ENCODE measurements at regions not wholly inside any gene's neighbourhood (a gene's known extent, or its start where the extent isn't known, plus 50 kb on each side); places are given as distances from the start of the nearest gene placed in this dataset.

- Mint-ChIP-seq H3K27me3 (ENCODE audit: low read depth) (no peaks in the 10 kb centered on the region), H3K4me3 (no peak overlapping the region), H3K27ac (ENCODE audit: unreplicated experiment) (no peak overlapping the region), H3K9me3 (no peaks in the 10 kb centered on the region), H3K4me1 (peaks cover 57% of the 10 kb centered on the region), H3K36me3 (ENCODE audit: low read depth) (no peaks in the 10 kb centered on the region)
- TF ChIP-seq, protein P1, sequence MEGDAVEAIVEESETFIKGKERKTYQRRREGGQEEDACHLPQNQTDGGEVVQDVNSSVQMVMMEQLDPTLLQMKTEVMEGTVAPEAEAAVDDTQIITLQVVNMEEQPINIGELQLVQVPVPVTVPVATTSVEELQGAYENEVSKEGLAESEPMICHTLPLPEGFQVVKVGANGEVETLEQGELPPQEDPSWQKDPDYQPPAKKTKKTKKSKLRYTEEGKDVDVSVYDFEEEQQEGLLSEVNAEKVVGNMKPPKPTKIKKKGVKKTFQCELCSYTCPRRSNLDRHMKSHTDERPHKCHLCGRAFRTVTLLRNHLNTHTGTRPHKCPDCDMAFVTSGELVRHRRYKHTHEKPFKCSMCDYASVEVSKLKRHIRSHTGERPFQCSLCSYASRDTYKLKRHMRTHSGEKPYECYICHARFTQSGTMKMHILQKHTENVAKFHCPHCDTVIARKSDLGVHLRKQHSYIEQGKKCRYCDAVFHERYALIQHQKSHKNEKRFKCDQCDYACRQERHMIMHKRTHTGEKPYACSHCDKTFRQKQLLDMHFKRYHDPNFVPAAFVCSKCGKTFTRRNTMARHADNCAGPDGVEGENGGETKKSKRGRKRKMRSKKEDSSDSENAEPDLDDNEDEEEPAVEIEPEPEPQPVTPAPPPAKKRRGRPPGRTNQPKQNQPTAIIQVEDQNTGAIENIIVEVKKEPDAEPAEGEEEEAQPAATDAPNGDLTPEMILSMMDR (conservative IDR thresholded peaks at IDR 0.05): no peak
- DNase-seq (ENCODE audit: low read depth, low spot score): no peak
Measured at GRCh38 chr20:52921340-52921739, 50.8 kb upstream of the TSHZ2 start.

- Mint-ChIP-seq H3K4me1 (peaks cover 33% of the 10 kb centered on the region), H3K27ac (ENCODE audit: unreplicated experiment) (no peak overlapping the region), H3K4me3 (no peak overlapping the region), H3K27me3 (ENCODE audit: low read depth) (no peaks in the 10 kb centered on the region), H3K36me3 (ENCODE audit: low read depth) (no peaks in the 10 kb centered on the region), H3K9me3 (peaks cover 10% of the 10 kb centered on the region)
- DNase-seq (ENCODE audit: low read depth, low spot score): no peak
- TF ChIP-seq, protein P1 (conservative IDR thresholded peaks at IDR 0.05): no peak
Measured at GRCh38 chr20:52918311-52918710, 53.8 kb upstream of the TSHZ2 start.

GRCh38 chr20:52915564-52915963, 56.6 kb upstream of the TSHZ2 start:
- H3K4me3 Mint-ChIP-seq: no peak overlapping the region
- no peaks in the 10 kb centered on the region for H3K27me3 Mint-ChIP-seq (ENCODE audit: low read depth)
- H3K4me1 Mint-ChIP-seq: peaks cover 12% of the 10 kb centered on the region
- DNase-seq (ENCODE audit: low read depth, low spot score): no peak
- H3K9me3 Mint-ChIP-seq: peaks cover 10% of the 10 kb centered on the region
- no peaks in the 10 kb centered on the region for H3K36me3 Mint-ChIP-seq (ENCODE audit: low read depth)
- TF ChIP-seq, protein P1 (conservative IDR thresholded peaks at IDR 0.05): no peak
- H3K27ac Mint-ChIP-seq (ENCODE audit: unreplicated experiment): no peak overlapping the region

DNA sequence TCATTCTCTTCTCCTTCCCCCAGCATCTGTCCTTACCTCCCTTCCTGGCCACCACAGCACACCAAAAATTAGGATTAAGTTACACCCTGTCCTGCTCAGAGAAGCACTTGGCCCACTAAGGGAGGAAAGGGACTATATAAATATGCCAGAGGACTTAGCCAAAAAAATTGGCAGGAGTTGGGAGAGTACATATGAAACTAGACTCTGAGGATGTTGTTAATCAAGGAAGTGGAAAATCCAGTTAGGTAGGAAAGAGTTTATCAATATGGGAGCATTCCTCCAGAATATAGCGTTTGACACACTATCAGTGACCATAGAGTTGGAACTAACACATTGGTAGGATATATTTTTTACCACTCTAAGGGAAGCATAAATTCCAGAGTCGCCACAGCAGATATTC, 57.3 kb upstream of the TSHZ2 start:
- Mint-ChIP-seq H3K27ac (ENCODE audit: unreplicated experiment) (peak overlapping the region; percentile 43), H3K4me3 (no peak overlapping the region), H3K9me3 (peaks cover 10% of the 10 kb centered on the region), H3K4me1 (peaks cover 5% of the 10 kb centered on the region), H3K36me3 (ENCODE audit: low read depth) (no peaks in the 10 kb centered on the region), H3K27me3 (ENCODE audit: low read depth) (no peaks in the 10 kb centered on the region)
- DNase-seq (ENCODE audit: low read depth, low spot score): no peak
- TF ChIP-seq, protein P1 (conservative IDR thresholded peaks at IDR 0.05): no peak

GRCh38 chr20:52913650-52914387, 58.3 kb upstream of the TSHZ2 start:
- no peak overlapping the region for H3K4me3 Mint-ChIP-seq
- no peak for DNase-seq (ENCODE audit: low read depth, low spot score)
- H3K4me1 Mint-ChIP-seq: no peaks in the 10 kb centered on the region
- no peaks in the 10 kb centered on the region for H3K36me3 Mint-ChIP-seq (ENCODE audit: low read depth)
- H3K9me3 Mint-ChIP-seq: peaks cover 13% of the 10 kb centered on the region
- no peak overlapping the region for H3K27ac Mint-ChIP-seq (ENCODE audit: unreplicated experiment)
- no peaks in the 10 kb centered on the region for H3K27me3 Mint-ChIP-seq (ENCODE audit: low read depth)
- TF ChIP-seq, protein P1 (conservative IDR thresholded peaks at IDR 0.05): no peak

All from neural crest cell (in vitro differentiated cells).